ENCODE measurements at regions not wholly inside any gene's neighbourhood (a gene's known extent, or its start where the extent isn't known, plus 50 kb on each side); places are given as distances from the start of the nearest gene placed in this dataset.

GRCh38 chr5:1748271-1748670, 51.4 kb downstream of the MRPL36 start:
- TF ChIP-seq CTCF (IDR thresholded peaks at IDR 0.05; ENCODE audit: low read depth, low read length), result no peak
- DNase-seq (ENCODE audit: extremely low read depth, low read depth), result no peak

- DNase-seq (ENCODE audit: extremely low read depth, low read depth), result no peak
- no peak for TF ChIP-seq CTCF (IDR thresholded peaks at IDR 0.05; ENCODE audit: low read depth, low read length)
Observed at GRCh38 chr5:1747803-1748085, 51.9 kb downstream of the MRPL36 start.

- TF ChIP-seq CTCF (IDR thresholded peaks at IDR 0.05; ENCODE audit: low read depth, low read length), result no peak
- DNase-seq (ENCODE audit: extremely low read depth, low read depth), result no peak
Observed at GRCh38 chr5:1747079-1747802, 52.4 kb downstream of the MRPL36 start.

- no peak for TF ChIP-seq CTCF (IDR thresholded peaks at IDR 0.05; ENCODE audit: low read depth, low read length)
- DNase-seq (ENCODE audit: extremely low read depth, low read depth), result no peak
Observed at GRCh38 chr5:1746371-1747078, 53.1 kb downstream of the MRPL36 start.

DNA sequence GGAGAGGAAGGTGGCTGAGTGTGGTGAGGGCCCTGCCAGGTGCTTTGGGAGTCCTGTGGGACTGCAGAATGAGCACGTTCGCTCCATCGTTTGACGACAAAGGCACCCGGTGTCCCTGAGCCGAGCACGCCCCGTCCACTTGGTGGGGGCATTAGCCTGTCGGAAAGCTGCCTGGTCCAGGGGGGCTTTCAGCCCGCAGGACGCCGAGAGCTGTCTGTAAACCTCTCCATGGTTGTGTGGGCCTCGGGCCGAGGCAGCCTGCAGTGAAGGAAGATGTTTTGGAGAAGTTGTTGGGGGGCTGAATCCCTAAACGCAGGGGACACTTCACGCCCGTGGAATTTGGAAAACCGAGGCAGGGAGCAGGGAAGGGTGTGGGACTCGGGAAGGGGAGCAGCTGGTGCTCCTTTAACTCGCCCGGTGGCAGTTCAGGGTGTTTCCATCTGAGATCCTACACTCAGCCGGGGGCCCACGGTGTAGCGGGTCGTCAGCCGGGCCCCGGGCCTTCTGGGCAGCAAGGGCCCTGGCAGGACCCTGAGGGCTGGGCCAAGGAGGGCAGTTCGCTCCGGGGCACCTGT, 53.8 kb downstream of the MRPL36 start:
- no peak for TF ChIP-seq CTCF (IDR thresholded peaks at IDR 0.05; ENCODE audit: low read depth, low read length)
- no peak for DNase-seq (ENCODE audit: extremely low read depth, low read depth)

- DNase-seq (ENCODE audit: extremely low read depth, low read depth), result no peak
- TF ChIP-seq CTCF (IDR thresholded peaks at IDR 0.05; ENCODE audit: low read depth, low read length), result no peak
Observed at GRCh38 chr5:1745123-1745795, 54.4 kb downstream of the MRPL36 start.

All from AG09319 (cell line).